GM12873 (cell line): ENCODE measurements at regions not wholly inside any gene's neighbourhood (a gene's known extent, or its start where the extent isn't known, plus 50 kb on each side); places are given as distances from the start of the nearest gene placed in this dataset.

Source experiments
- CTCF ChIP-seq: IDR thresholded peaks from 2 replicates; pipeline ENCODE4 v1.5.1; 2012; ENCODE audit warnings: low read depth, mild to moderate bottlenecking, moderate library complexity, low read length, control low read depth; ENCODE audit not compliant: insufficient read depth; ENCODE audit errors: missing control alignments

GRCh38 chr6:110558575-110558974, 82.2 kb upstream of the SLC22A16 start:
- no peak for TF ChIP-seq CTCF

DNA sequence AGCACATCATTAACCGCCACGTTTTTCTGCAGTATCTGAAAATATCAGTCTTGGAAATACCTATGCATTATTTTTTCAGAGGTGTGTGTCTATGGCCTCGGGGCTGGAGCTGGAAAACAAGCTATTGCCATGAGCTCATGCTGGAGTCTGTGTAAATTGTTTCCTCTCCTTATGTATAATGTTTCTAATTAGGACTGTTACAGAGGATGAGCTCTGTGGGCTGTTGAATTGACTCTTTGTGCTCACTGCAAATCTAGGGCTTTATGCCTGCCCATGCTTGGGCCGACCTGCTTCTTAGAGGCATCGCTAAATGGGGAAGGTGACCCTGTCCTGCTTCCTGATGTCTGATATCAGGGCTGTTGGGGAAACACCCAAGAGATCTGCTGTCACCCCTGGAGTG, 80.8 kb upstream of the SLC22A16 start:
- no peak for TF ChIP-seq CTCF

DNA sequence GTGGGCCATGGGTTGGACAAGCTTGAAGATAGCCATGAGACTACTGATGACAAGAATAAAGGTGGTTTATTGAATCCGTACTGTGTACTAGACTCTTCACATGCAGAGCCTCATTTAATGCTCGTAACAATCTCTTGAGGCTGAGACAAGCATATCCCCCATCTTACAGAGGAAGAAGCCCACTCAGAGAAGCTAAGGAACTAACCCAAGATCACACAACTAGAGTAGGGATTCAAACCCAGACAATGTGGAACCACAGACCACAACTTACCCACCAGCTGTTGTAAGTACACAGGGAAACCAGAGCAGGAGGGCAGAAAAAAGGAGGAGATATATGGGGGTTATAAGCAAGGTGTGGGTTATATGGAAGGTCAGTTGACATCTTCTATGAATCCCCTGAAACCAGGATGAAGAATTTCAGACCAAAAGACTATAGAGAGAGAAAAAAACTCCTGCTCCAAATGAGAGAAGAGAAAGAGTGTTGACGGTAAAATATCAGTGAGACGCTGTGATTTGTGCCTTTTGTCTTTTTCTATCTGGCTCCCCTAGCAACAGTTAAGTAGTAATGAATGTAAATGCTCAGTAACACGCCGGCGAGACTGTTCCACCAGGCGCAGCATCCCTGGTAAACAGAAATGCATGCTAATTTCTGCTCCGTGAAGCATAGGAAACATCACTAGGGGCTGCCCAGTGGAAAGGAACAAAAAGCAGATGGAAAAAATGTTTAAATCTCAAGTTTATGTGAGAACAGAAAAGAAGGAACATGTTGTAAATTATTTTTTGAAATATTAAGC, 80.1 kb upstream of the SLC22A16 start:
- TF ChIP-seq CTCF: no peak

- TF ChIP-seq CTCF: no peak
Observed at GRCh38 chr6:110554966-110555460, 78.6 kb upstream of the SLC22A16 start.

- no peak for TF ChIP-seq CTCF
Observed at GRCh38 chr6:110554441-110554840, 78.0 kb upstream of the SLC22A16 start.

DNA sequence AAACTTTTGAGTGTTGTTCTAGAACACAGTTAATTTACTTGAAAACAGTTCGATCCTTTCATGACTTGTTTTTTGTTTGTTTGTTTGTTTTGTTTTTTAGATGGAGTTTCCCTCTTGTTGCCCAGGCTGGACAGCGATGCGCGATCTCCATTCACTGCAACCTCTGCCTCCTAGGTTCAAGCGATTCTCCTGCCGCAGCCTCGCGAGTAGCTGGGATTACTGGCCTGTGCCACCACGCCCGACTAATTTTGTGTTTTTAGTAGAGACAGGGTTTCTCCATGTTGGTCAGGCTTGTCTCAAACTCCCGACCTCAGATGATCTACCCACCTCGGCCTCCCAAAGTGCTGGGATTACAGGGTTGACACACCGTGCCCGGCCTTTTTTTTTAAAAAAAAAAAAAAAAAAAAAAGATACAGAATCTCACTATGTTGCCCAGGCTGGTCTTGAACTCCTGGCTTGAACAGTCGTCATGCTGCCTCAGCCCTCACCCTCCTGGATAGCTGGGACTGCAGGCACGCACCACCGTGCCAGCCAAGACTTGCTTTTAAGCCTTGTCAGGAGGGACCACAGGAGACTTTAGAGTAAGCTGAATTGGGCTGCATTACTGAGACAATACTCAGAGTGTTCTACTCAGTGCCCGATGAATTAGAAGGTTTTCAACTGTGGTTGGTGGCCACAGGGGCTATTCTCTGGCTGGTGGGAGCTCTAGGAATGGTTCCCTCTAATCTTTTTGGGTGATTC, 76.7 kb upstream of the SLC22A16 start:
- no peak for TF ChIP-seq CTCF

DNA sequence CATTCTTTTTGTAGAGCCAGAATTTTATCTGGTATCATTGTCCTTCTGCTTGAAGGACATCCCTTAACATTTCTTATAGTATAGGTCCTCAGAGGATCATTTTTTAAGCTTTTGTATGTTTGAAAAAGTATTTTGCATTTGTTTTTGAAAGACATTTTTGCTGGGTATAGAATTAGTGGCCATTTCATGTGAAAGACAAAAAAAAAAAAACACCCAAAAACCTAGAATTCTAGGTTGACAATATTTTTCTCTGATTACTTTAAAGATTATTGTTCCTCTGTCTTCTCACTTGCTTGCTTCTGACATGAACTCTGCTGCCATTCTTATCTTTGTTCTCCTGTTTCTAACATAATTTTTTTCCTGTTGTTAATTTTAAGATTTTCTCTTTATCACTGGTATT, 75.7 kb upstream of the SLC22A16 start:
- TF ChIP-seq CTCF: no peak
